ENCODE measurements at regions not wholly inside any gene's neighbourhood (a gene's known extent, or its start where the extent isn't known, plus 50 kb on each side); places are given as distances from the start of the nearest gene placed in this dataset.

GRCh38 chr2:137865954-137866540, 98.2 kb upstream of the HNMT start:
- H2AFZ ChIP-seq (ENCODE audit: low read length), result no peak overlapping the region
- H3K27me3 ChIP-seq (ENCODE audit: control insufficient read depth, insufficient read depth, low read length), result no peaks in the 10 kb centered on the region
- no peaks in the 10 kb centered on the region for H3K9me3 ChIP-seq (ENCODE audit: control insufficient read depth, insufficient read depth, low read depth, low read length)
- TF ChIP-seq, protein P1, sequence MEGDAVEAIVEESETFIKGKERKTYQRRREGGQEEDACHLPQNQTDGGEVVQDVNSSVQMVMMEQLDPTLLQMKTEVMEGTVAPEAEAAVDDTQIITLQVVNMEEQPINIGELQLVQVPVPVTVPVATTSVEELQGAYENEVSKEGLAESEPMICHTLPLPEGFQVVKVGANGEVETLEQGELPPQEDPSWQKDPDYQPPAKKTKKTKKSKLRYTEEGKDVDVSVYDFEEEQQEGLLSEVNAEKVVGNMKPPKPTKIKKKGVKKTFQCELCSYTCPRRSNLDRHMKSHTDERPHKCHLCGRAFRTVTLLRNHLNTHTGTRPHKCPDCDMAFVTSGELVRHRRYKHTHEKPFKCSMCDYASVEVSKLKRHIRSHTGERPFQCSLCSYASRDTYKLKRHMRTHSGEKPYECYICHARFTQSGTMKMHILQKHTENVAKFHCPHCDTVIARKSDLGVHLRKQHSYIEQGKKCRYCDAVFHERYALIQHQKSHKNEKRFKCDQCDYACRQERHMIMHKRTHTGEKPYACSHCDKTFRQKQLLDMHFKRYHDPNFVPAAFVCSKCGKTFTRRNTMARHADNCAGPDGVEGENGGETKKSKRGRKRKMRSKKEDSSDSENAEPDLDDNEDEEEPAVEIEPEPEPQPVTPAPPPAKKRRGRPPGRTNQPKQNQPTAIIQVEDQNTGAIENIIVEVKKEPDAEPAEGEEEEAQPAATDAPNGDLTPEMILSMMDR (conservative IDR thresholded peaks at IDR 0.05 in 1 of 2, IDR thresholded peaks at IDR 0.05 in 1 of 2; ENCODE audit: low read depth in 1 of 2, low read length in 2 of 2), result peak; percentile 76 to 82
- TF ChIP-seq EZH2 (IDR thresholded peaks at IDR 0.05; ENCODE audit: low read length, missing control alignments), result no peak
- no peak overlapping the region for H3K9ac ChIP-seq (ENCODE audit: insufficient read depth, low read length)
- no peaks in the 10 kb centered on the region for H4K20me1 ChIP-seq (ENCODE audit: control insufficient read depth, extremely low read depth, insufficient read depth, low read length)
- DNase-seq (ENCODE audit: low read depth in 2 of 2), result peak; percentile 35 to 54
- no peak overlapping the region for H3K27ac ChIP-seq (ENCODE audit: insufficient read depth, low read length)
- no peaks in the 10 kb centered on the region for H3K79me2 ChIP-seq (ENCODE audit: control insufficient read depth, insufficient read depth, low read length)
- no peaks in the 10 kb centered on the region for H3K36me3 ChIP-seq (ENCODE audit: control insufficient read depth, insufficient read depth, low read length)
- H3K4me1 ChIP-seq (ENCODE audit: control insufficient read depth, extremely low read depth, insufficient read depth, low read length), result no peaks in the 10 kb centered on the region
- H3K4me2 ChIP-seq (ENCODE audit: extremely low read depth, insufficient read depth, low read length), result no peak overlapping the region
- no peak overlapping the region for H3K4me3 ChIP-seq (replicated peaks in 1 of 4; ENCODE audit: control extremely low read depth in 1 of 4, insufficient read depth in 1 of 4, low read depth in 3 of 4, low read length in 4 of 4)

GRCh38 chr2:137870682-137871081, 93.6 kb upstream of the HNMT start:
- Histone ChIP-seq H3K4me1 (ENCODE audit: control insufficient read depth, extremely low read depth, insufficient read depth, low read length) (no peaks in the 10 kb centered on the region), H3K9ac (ENCODE audit: insufficient read depth, low read length) (no peak overlapping the region), H3K9me3 (ENCODE audit: control insufficient read depth, insufficient read depth, low read depth, low read length) (no peaks in the 10 kb centered on the region), H3K27me3 (ENCODE audit: control insufficient read depth, insufficient read depth, low read length) (no peaks in the 10 kb centered on the region), H3K27ac (ENCODE audit: insufficient read depth, low read length) (no peak overlapping the region), H3K4me2 (ENCODE audit: extremely low read depth, insufficient read depth, low read length) (no peak overlapping the region), H3K36me3 (ENCODE audit: control insufficient read depth, insufficient read depth, low read length) (no peaks in the 10 kb centered on the region), H3K79me2 (ENCODE audit: control insufficient read depth, insufficient read depth, low read length) (no peaks in the 10 kb centered on the region), H2AFZ (ENCODE audit: low read length) (no peak overlapping the region), H3K4me3 (replicated peaks in 1 of 4; ENCODE audit: control extremely low read depth in 1 of 4, insufficient read depth in 1 of 4, low read depth in 3 of 4, low read length in 4 of 4) (no peak overlapping the region), H4K20me1 (ENCODE audit: control insufficient read depth, extremely low read depth, insufficient read depth, low read length) (no peaks in the 10 kb centered on the region)
- no peak for DNase-seq (ENCODE audit: low read depth in 2 of 2)
- TF ChIP-seq EZH2 (IDR thresholded peaks at IDR 0.05; ENCODE audit: low read length, missing control alignments), result no peak
- TF ChIP-seq, protein P1 (conservative IDR thresholded peaks at IDR 0.05 in 1 of 2, IDR thresholded peaks at IDR 0.05 in 1 of 2; ENCODE audit: low read depth in 1 of 2, low read length in 2 of 2), result no peak

DNA sequence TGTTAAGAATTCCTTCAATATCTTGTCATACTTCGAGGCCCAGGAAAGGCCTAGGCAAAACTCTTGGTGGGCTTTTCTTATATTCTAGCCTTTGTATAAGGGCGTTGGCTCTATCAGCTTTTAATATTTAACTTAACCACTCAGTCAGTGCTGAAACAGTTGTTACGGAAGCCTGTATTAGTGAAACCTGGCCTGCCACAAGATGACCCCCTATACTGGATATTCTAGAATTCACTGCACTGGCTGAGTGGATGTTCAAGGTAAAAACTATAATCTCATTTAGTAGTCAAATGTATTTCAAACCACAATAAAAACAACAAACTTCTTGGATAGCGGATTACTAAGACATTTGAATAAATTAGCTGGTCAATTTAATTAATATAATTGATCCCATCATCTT, 91.7 kb upstream of the HNMT start:
- no peak overlapping the region for H3K4me3 ChIP-seq (replicated peaks in 1 of 4; ENCODE audit: control extremely low read depth in 1 of 4, insufficient read depth in 1 of 4, low read depth in 3 of 4, low read length in 4 of 4)
- no peak overlapping the region for H3K4me2 ChIP-seq (ENCODE audit: extremely low read depth, insufficient read depth, low read length)
- no peak overlapping the region for H2AFZ ChIP-seq (ENCODE audit: low read length)
- no peaks in the 10 kb centered on the region for H3K36me3 ChIP-seq (ENCODE audit: control insufficient read depth, insufficient read depth, low read length)
- no peaks in the 10 kb centered on the region for H3K79me2 ChIP-seq (ENCODE audit: control insufficient read depth, insufficient read depth, low read length)
- no peaks in the 10 kb centered on the region for H4K20me1 ChIP-seq (ENCODE audit: control insufficient read depth, extremely low read depth, insufficient read depth, low read length)
- no peak overlapping the region for H3K9ac ChIP-seq (ENCODE audit: insufficient read depth, low read length)
- H3K9me3 ChIP-seq (ENCODE audit: control insufficient read depth, insufficient read depth, low read depth, low read length), result no peaks in the 10 kb centered on the region
- no peak overlapping the region for H3K27ac ChIP-seq (ENCODE audit: insufficient read depth, low read length)
- H3K4me1 ChIP-seq (ENCODE audit: control insufficient read depth, extremely low read depth, insufficient read depth, low read length), result no peaks in the 10 kb centered on the region
- no peak for DNase-seq (ENCODE audit: low read depth in 2 of 2)
- H3K27me3 ChIP-seq (ENCODE audit: control insufficient read depth, insufficient read depth, low read length), result no peaks in the 10 kb centered on the region
- no peak for TF ChIP-seq EZH2 (IDR thresholded peaks at IDR 0.05; ENCODE audit: low read length, missing control alignments)
- TF ChIP-seq, protein P1 (conservative IDR thresholded peaks at IDR 0.05 in 1 of 2, IDR thresholded peaks at IDR 0.05 in 1 of 2; ENCODE audit: low read depth in 1 of 2, low read length in 2 of 2), result no peak
